ENCODE measurements at regions not wholly inside any gene's neighbourhood (a gene's known extent, or its start where the extent isn't known, plus 50 kb on each side); places are given as distances from the start of the nearest gene placed in this dataset.
A peak's percentile ranks its signal among the peaks of the same experiment; 100 is the strongest.

- Mint-ChIP-seq H3K4me3 (no peak overlapping the region), H3K4me1 (peaks cover 26% of the 10 kb centered on the region)
These were observed 140.7 kb downstream of the C9orf50 start for GRCh38 chr9:129480227-129480626.

GRCh38 chr9:129479631-129480011, 141.3 kb downstream of the C9orf50 start:
- ATAC-seq (no peak), DNase-seq (ENCODE audit: low spot score in 2 of 2) (no peak)
- no peak overlapping the region for H3K4me3 Mint-ChIP-seq
- H3K9me3 Mint-ChIP-seq: no peaks in the 10 kb centered on the region
- no peaks in the 10 kb centered on the region for H3K36me3 Mint-ChIP-seq
- no peak overlapping the region for H3K27ac Mint-ChIP-seq
- H3K4me1 Mint-ChIP-seq: peaks cover 20% of the 10 kb centered on the region

More at GRCh38 chr9:129480227-129480626, 140.7 kb downstream of the C9orf50 start:
- Mint-ChIP-seq H3K9me3 (no peaks in the 10 kb centered on the region), H3K27ac (no peak overlapping the region), H3K36me3 (no peaks in the 10 kb centered on the region)
- ATAC-seq: no peak
- DNase-seq (ENCODE audit: low spot score in 2 of 2): no peak

GRCh38 chr9:129478961-129479630, 141.8 kb downstream of the C9orf50 start:
- Mint-ChIP-seq H3K27ac (peak overlapping the region; percentile 18), H3K4me3 (no peak overlapping the region), H3K4me1 (peaks cover 15% of the 10 kb centered on the region), H3K9me3 (no peaks in the 10 kb centered on the region), H3K36me3 (no peaks in the 10 kb centered on the region)
- DNase-seq (ENCODE audit: low spot score in 2 of 2): no peak
- no peak for ATAC-seq

- DNase-seq (ENCODE audit: low spot score in 2 of 2) (no peak), ATAC-seq (no peak)
- Mint-ChIP-seq H3K4me3 (no peak overlapping the region), H3K36me3 (no peaks in the 10 kb centered on the region), H3K4me1 (peaks cover 9% of the 10 kb centered on the region), H3K27ac (peak overlapping the region; percentile 18), H3K9me3 (no peaks in the 10 kb centered on the region)
These were observed 142.4 kb downstream of the C9orf50 start for GRCh38 chr9:129478461-129478860.

GRCh38 chr9:129476821-129477611, 143.9 kb downstream of the C9orf50 start:
- no peaks in the 10 kb centered on the region for H3K9me3 Mint-ChIP-seq
- no peak overlapping the region for H3K4me3 Mint-ChIP-seq
- no peaks in the 10 kb centered on the region for H3K36me3 Mint-ChIP-seq
- H3K4me1 Mint-ChIP-seq: peaks cover 12% of the 10 kb centered on the region
- no peak for DNase-seq (ENCODE audit: low spot score in 2 of 2)
- peak; percentile 11 for ATAC-seq
- H3K27ac Mint-ChIP-seq: no peak overlapping the region

- Mint-ChIP-seq H3K27ac (no peak overlapping the region), H3K36me3 (no peaks in the 10 kb centered on the region), H3K4me1 (peaks cover 29% of the 10 kb centered on the region), H3K4me3 (no peak overlapping the region), H3K9me3 (no peaks in the 10 kb centered on the region)
- DNase-seq (ENCODE audit: low spot score in 2 of 2) (no peak), ATAC-seq (no peak)
These were observed 146.0 kb downstream of the C9orf50 start for GRCh38 chr9:129474740-129475404.

GRCh38 chr9:129473523-129474244, 147.2 kb downstream of the C9orf50 start:
- ATAC-seq (no peak), DNase-seq (ENCODE audit: low spot score in 2 of 2) (no peak)
- Mint-ChIP-seq H3K27ac (no peak overlapping the region), H3K36me3 (peaks cover under 1% of the 10 kb centered on the region), H3K4me3 (no peak overlapping the region), H3K4me1 (peaks cover 33% of the 10 kb centered on the region), H3K9me3 (no peaks in the 10 kb centered on the region)

GRCh38 chr9:129472651-129473102, 148.2 kb downstream of the C9orf50 start:
- Mint-ChIP-seq H3K36me3 (peaks cover 10% of the 10 kb centered on the region), H3K4me3 (no peak overlapping the region), H3K4me1 (peaks cover 40% of the 10 kb centered on the region), H3K9me3 (no peaks in the 10 kb centered on the region), H3K27ac (no peak overlapping the region)
- ATAC-seq (no peak), DNase-seq (ENCODE audit: low spot score in 2 of 2) (no peak)

- ATAC-seq: peak; percentile 85
- no peak overlapping the region for H3K4me3 Mint-ChIP-seq
- DNase-seq (ENCODE audit: low spot score in 2 of 2): no peak
- peaks cover 38% of the 10 kb centered on the region for H3K4me1 Mint-ChIP-seq
- H3K9me3 Mint-ChIP-seq: no peaks in the 10 kb centered on the region
- H3K27ac Mint-ChIP-seq: peak overlapping the region; percentile 56
- H3K36me3 Mint-ChIP-seq: peaks cover 13% of the 10 kb centered on the region
These were observed 149.5 kb downstream of the C9orf50 start for GRCh38 chr9:129471201-129472019.

- H3K4me1 Mint-ChIP-seq: peaks cover 53% of the 10 kb centered on the region
- no peak overlapping the region for H3K4me3 Mint-ChIP-seq
- ATAC-seq (no peak), DNase-seq (ENCODE audit: low spot score in 2 of 2) (no peak)
- peaks cover 17% of the 10 kb centered on the region for H3K36me3 Mint-ChIP-seq
- H3K27ac Mint-ChIP-seq: no peak overlapping the region
- no peaks in the 10 kb centered on the region for H3K9me3 Mint-ChIP-seq
These were observed 150.9 kb downstream of the C9orf50 start for GRCh38 chr9:129469988-129470316.

- Mint-ChIP-seq H3K36me3 (peaks cover 17% of the 10 kb centered on the region), H3K9me3 (no peaks in the 10 kb centered on the region), H3K4me3 (no peak overlapping the region), H3K27ac (no peak overlapping the region), H3K4me1 (peaks cover 53% of the 10 kb centered on the region)
- DNase-seq (ENCODE audit: low spot score in 2 of 2): no peak
- ATAC-seq: no peak
These were observed 151.5 kb downstream of the C9orf50 start for GRCh38 chr9:129469188-129469987.

GRCh38 chr9:129467739-129468666, 152.9 kb downstream of the C9orf50 start:
- H3K4me3 Mint-ChIP-seq: no peak overlapping the region
- H3K27ac Mint-ChIP-seq: peak overlapping the region; percentile 43
- peaks cover 53% of the 10 kb centered on the region for H3K4me1 Mint-ChIP-seq
- H3K36me3 Mint-ChIP-seq: peaks cover 17% of the 10 kb centered on the region
- DNase-seq (ENCODE audit: low spot score in 2 of 2) (no peak), ATAC-seq (no peak)
- no peaks in the 10 kb centered on the region for H3K9me3 Mint-ChIP-seq

GRCh38 chr9:129467004-129467588, 153.8 kb downstream of the C9orf50 start:
- Mint-ChIP-seq H3K27ac (no peak overlapping the region), H3K4me1 (peaks cover 49% of the 10 kb centered on the region), H3K4me3 (no peak overlapping the region), H3K36me3 (peaks cover 17% of the 10 kb centered on the region), H3K9me3 (no peaks in the 10 kb centered on the region)
- DNase-seq (ENCODE audit: low spot score in 2 of 2) (no peak), ATAC-seq (no peak)

Data from stimulated activated effector memory CD8-positive, alpha-beta T cell treated with anti-CD3 and anti-CD28 coated beads, Interleukin-12 subunit alpha, Interleukin-12 subunit beta, amount 100 ng/mL, for 72 hours (primary cell).